Esophagus squamous epithelium (tissue), 5 donors: ENCODE measurements at regions not wholly inside any gene's neighbourhood (a gene's known extent, or its start where the extent isn't known, plus 50 kb on each side); places are given as distances from the start of the nearest gene placed in this dataset.

Experiments
- DNase-seq: peaks from one replicate; lab custom pipeline; 2025; lab: John Stamatoyannopoulos, UW
- H3K27ac ChIP-seq, 4 donors: fragments of 200-600 bp; sonication (generic); one replicate each; pipeline ENCODE4 v1.5.1; 2016 to 2019; ENCODE audit warnings: mild to moderate bottlenecking in 1 of 4
- H3K27me3 ChIP-seq, 4 donors: fragments of 200-600 bp; sonication (generic); 1 replicate in 3 of 4; 2 replicates in 1 of 4; pipeline versions ENCODE4 v1.5.1 to v1.6.0; 2017 to 2021; ENCODE audit warnings: antibody characterized with exemption in 1 of 4
- H3K36me3 ChIP-seq, 3 donors: fragments of 200-600 bp; sonication (generic); one replicate each; pipeline ENCODE4 v1.5.1; 2016 to 2019
- H3K4me1 ChIP-seq, 3 donors: fragments of 200-600 bp; sonication (generic); one replicate each; pipeline ENCODE4 v1.5.1; 2017 to 2019
- H3K4me3 ChIP-seq, 4 donors: fragments of 200-600 bp; sonication (generic); 1 replicate in 3 of 4; 2 replicates in 1 of 4; pipeline ENCODE4 v1.5.1; 2016 to 2019; ENCODE audit warnings: mild to moderate bottlenecking in 2 of 4, moderate library complexity in 1 of 4
- H3K9me3 ChIP-seq, 3 donors: fragments of 200-600 bp; sonication (generic); one replicate each; pipeline ENCODE4 v1.5.1; 2016 to 2019
- POLR2A ChIP-seq, 4 donors: fragments of 450-650 bp; IDR thresholded peaks; one replicate each; pipeline ENCODE4 v1.6.1; 2017; ENCODE audit warnings: antibody characterized with exemption in 4 of 4, mild to moderate bottlenecking in 4 of 4, moderate library complexity in 3 of 4
- WGBS, 2 donors: methylation state at CpG; one replicate each; pipeline ENCODE4 v1.1.5; 2018; 5-methylcytosine and 5-hydroxymethylcytosine counted together
- intact Hi-C: fragments of 100-400 bp; cut with DNase I; formaldehyde crosslinking; loops from one replicate; pipeline ENCODE4 v1.15.0; 2022
- TF ChIP-seq, protein P1 (sequence below), 6 experiments: fragments of 450-650 bp in 4 of 6; fragments of 200-600 bp in 2 of 6; sonication (generic) in 2 of 6; IDR thresholded peaks; one replicate each; pipeline ENCODE4 v1.5.1; 2016 to 2019; ENCODE audit warnings: antibody characterized with exemption in 6 of 6, mild to moderate bottlenecking in 4 of 6, moderate library complexity in 4 of 6
- donor health status: DM: yes; HTN: yes; CAD: no.

DNA sequence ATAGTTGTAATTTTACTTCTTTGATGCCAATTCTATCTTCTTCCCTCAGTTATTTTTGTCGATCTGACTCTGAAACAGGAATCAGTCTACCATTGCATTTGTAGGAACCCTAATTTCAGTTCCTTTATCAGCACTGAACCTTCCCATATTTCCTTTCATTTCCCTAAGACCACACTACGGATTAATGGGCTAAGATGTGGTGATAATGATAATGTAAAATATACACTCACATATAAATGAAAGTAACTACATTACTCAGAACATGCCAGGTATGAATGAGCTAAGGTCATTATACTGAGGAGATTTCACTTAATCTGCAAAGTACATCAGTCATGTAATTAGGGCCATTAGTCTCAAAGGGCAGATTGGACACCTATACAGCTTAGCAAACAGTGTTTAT is 60.2 kb upstream of the RFC3 start:
- Histone ChIP-seq H3K9me3 (no peaks in the 10 kb centered on the region), H3K36me3 (no peaks in the 10 kb centered on the region), H3K4me3 (no peak overlapping the region), H3K27ac (no peak overlapping the region), H3K27me3 (no peaks in the 10 kb centered on the region), H3K4me1 (no peaks in the 10 kb centered on the region)
- intact Hi-C loops = no loop called here
- 76 to 86% methylated on average over 2 of the region's 2 CpGs for WGBS, 2 donors
- TF ChIP-seq, protein P1, sequence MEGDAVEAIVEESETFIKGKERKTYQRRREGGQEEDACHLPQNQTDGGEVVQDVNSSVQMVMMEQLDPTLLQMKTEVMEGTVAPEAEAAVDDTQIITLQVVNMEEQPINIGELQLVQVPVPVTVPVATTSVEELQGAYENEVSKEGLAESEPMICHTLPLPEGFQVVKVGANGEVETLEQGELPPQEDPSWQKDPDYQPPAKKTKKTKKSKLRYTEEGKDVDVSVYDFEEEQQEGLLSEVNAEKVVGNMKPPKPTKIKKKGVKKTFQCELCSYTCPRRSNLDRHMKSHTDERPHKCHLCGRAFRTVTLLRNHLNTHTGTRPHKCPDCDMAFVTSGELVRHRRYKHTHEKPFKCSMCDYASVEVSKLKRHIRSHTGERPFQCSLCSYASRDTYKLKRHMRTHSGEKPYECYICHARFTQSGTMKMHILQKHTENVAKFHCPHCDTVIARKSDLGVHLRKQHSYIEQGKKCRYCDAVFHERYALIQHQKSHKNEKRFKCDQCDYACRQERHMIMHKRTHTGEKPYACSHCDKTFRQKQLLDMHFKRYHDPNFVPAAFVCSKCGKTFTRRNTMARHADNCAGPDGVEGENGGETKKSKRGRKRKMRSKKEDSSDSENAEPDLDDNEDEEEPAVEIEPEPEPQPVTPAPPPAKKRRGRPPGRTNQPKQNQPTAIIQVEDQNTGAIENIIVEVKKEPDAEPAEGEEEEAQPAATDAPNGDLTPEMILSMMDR (IDR thresholded peaks at IDR 0.05) = no peak
- TF ChIP-seq POLR2A (IDR thresholded peaks at IDR 0.05) = no peak
- no peak for DNase-seq

DNA sequence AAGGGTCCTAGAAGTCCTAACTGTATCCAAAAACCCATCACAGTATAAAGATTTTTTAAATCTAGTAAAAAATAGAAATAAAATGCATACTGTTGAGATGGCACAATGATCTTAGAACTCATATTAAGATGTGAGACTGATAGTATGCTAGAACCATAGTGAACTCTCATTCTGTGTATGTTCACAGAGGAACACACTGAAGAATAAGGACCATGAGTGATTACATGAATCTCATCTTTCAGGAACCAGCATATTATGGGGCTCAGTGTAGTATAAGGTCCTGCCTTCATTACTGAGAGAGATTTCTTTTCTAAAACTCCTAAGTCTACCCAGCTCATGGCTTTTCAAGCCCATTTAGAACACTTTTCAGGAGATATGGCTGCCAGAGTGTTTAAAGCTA is 59.8 kb upstream of the RFC3 start:
- no peak overlapping the region for H3K27ac ChIP-seq
- no peaks in the 10 kb centered on the region for H3K27me3 ChIP-seq
- H3K36me3 ChIP-seq = no peaks in the 10 kb centered on the region
- no peak overlapping the region for H3K4me3 ChIP-seq
- H3K9me3 ChIP-seq = no peaks in the 10 kb centered on the region
- no peak for DNase-seq
- intact Hi-C loops = no loop called here
- no peaks in the 10 kb centered on the region for H3K4me1 ChIP-seq
- TF ChIP-seq, protein P1 (IDR thresholded peaks at IDR 0.05) = no peak
- TF ChIP-seq POLR2A (IDR thresholded peaks at IDR 0.05) = no peak

GRCh38 chr13:33761740-33762139 is 56.2 kb upstream of the RFC3 start:
- TF ChIP-seq POLR2A (IDR thresholded peaks at IDR 0.05) = no peak
- no peaks in the 10 kb centered on the region for H3K36me3 ChIP-seq
- no peak overlapping the region for H3K4me3 ChIP-seq
- 24 to 34% methylated on average over 6 of the region's 6 CpGs for WGBS, 2 donors
- intact Hi-C loops = no loop called here
- no peak for DNase-seq
- no peaks in the 10 kb centered on the region for H3K27me3 ChIP-seq
- no peak overlapping the region for H3K27ac ChIP-seq
- no peaks in the 10 kb centered on the region for H3K9me3 ChIP-seq
- no peaks in the 10 kb centered on the region for H3K4me1 ChIP-seq

DNA sequence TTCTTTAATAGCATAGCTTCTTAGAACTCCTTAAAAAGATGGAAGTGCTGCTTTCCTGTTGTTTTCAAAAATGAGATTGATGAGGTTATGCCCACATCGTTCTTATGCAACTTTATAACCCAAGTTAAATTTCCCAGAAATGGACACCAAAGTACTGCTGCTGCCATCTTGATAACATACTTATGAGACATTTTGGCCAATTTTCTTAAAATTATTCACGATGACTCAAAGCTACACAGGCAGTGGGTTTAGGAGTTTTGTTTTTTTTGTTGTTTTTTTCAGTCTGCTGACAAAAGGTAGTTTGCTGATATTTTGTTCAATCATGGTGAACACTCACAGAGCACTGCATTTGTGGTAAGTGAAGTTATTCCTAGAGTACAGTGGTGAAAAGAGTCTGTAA is 54.9 kb upstream of the RFC3 start:
- no peak for DNase-seq
- Histone ChIP-seq H3K9me3 (no peaks in the 10 kb centered on the region), H3K27me3 (no peaks in the 10 kb centered on the region), H3K27ac (no peak overlapping the region), H3K4me3 (no peak overlapping the region), H3K4me1 (no peaks in the 10 kb centered on the region), H3K36me3 (no peaks in the 10 kb centered on the region)
- TF ChIP-seq POLR2A (IDR thresholded peaks at IDR 0.05) = no peak
- TF ChIP-seq, protein P1 (IDR thresholded peaks at IDR 0.05) = no peak
- 67 to 83% methylated on average over 2 of the region's 2 CpGs for WGBS, 2 donors
- intact Hi-C loops = no loop called here

DNA sequence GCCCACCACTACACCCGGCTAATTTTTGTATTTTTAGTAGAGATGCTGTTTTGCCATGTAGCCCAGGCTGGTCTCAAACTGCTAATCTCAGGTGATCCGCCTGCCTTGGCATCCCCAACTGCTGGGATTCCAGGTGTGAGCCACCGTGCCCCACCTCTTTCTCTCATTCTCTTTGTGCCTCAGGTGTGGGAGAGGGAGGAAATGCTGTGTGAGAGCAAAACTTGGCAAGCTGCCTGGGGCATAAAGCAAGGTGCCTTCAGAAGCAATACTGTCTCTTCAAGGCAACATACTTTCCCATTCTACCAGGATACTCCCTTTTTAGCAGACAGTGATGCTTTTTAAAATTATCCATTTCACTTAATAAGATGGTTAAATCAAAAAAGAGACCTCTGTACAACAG is 53.2 kb upstream of the RFC3 start:
- Histone ChIP-seq H3K36me3 (no peaks in the 10 kb centered on the region), H3K4me3 (no peak overlapping the region), H3K27ac (no peak overlapping the region), H3K27me3 (no peaks in the 10 kb centered on the region), H3K4me1 (no peaks in the 10 kb centered on the region), H3K9me3 (no peaks in the 10 kb centered on the region)
- TF ChIP-seq, protein P1 (IDR thresholded peaks at IDR 0.05) = no peak
- TF ChIP-seq POLR2A (IDR thresholded peaks at IDR 0.05) = no peak
- WGBS, 2 donors = 29 to 66% methylated on average over 3 of the region's 3 CpGs
- no peak for DNase-seq
- intact Hi-C loops = no loop called here
